GM23338 (cell line): ENCODE measurements at regions not wholly inside any gene's neighbourhood (a gene's known extent, or its start where the extent isn't known, plus 50 kb on each side); places are given as distances from the start of the nearest gene placed in this dataset.

ENCODE experiments used
- ATAC-seq: fragments of 200-7000 bp; cut with Tn5 transposase; 3 replicates; pipeline ENCODE4 v1.9.1; 2020
- DNase-seq: peaks from one replicate; pipeline ENCODE4 v3.0.0-alpha.2; 2015; ENCODE audit warnings: low spot score
- H2AFZ ChIP-seq: fragments of 200-600 bp; sonication (generic); 2 replicates; pipeline ENCODE4 v1.8.0; 2016; ENCODE audit warnings: antibody characterized with exemption, mild to moderate bottlenecking, moderate library complexity
- H3F3A ChIP-seq: fragments of 200-600 bp; sonication (generic); replicated peaks from 2 replicates; pipeline ENCODE4 v1.8.0; 2017; ENCODE audit warnings: antibody characterized with exemption, mixed run types, low read depth
- H3K27ac ChIP-seq: fragments of 200-600 bp; sonication (generic); 2 replicates; pipeline ENCODE4 v1.6.1; 2016; ENCODE audit warnings: low read depth
- H3K27me3 ChIP-seq: fragments of 200-600 bp; sonication (generic); 2 replicates; pipeline ENCODE4 v1.8.0; 2016; ENCODE audit warnings: mild to moderate bottlenecking, mixed run types, moderate library complexity; ENCODE audit not compliant: insufficient read depth
- H3K36me3 ChIP-seq: fragments of 200-600 bp; sonication (generic); 2 replicates; pipeline ENCODE4 v1.8.0; 2016; ENCODE audit warnings: mild to moderate bottlenecking; ENCODE audit not compliant: insufficient read depth
- H3K4me1 ChIP-seq: fragments of 200-600 bp; sonication (generic); 2 replicates; pipeline ENCODE4 v1.8.0; 2016; ENCODE audit warnings: mild to moderate bottlenecking, moderate library complexity; ENCODE audit not compliant: insufficient read depth
- H3K4me2 ChIP-seq: fragments of 200-600 bp; sonication (generic); 2 replicates; pipeline ENCODE4 v1.7.1; 2017; ENCODE audit warnings: mixed run types
- H3K4me3 ChIP-seq: fragments of 200-600 bp; sonication (generic); 2 replicates; pipeline ENCODE4 v1.6.1; 2016; ENCODE audit warnings: mixed run types
- H3K79me2 ChIP-seq: fragments of 200-600 bp; sonication (generic); replicated peaks from 2 replicates; pipeline ENCODE4 v1.8.0; 2017; ENCODE audit warnings: mild to moderate bottlenecking; ENCODE audit not compliant: insufficient read depth
- H3K9me2 ChIP-seq: fragments of 200-600 bp; sonication (generic); 2 replicates; pipeline ENCODE4 v1.8.0; 2017; ENCODE audit not compliant: insufficient read depth
- H4K20me1 ChIP-seq: fragments of 200-600 bp; sonication (generic); replicated peaks from 2 replicates; pipeline ENCODE4 v1.8.0; 2017; ENCODE audit warnings: mild to moderate bottlenecking; ENCODE audit not compliant: insufficient read depth
- H3K27ac Mint-ChIP-seq: 2 replicates; pipeline ENCODE4 v1.8.0; 2020; ENCODE audit warnings: inconsistent platforms, mild to moderate bottlenecking, moderate library complexity, mixed read lengths
- H3K27me3 Mint-ChIP-seq: 3 replicates; pipeline ENCODE4 v1.8.0; 2022; ENCODE audit warnings: low read depth, mild to moderate bottlenecking, moderate library complexity, mixed read lengths, inconsistent platforms; ENCODE audit not compliant: insufficient read depth, poor library complexity
- H3K36me3 Mint-ChIP-seq: 3 replicates; pipeline ENCODE4 v1.8.0; 2021; ENCODE audit warnings: low read depth, mild to moderate bottlenecking, inconsistent platforms, moderate library complexity, mixed read lengths
- H3K4me1 Mint-ChIP-seq: 3 replicates; pipeline ENCODE4 v1.8.0; 2020; ENCODE audit warnings: mild to moderate bottlenecking, inconsistent platforms, mixed read lengths
- H3K4me3 Mint-ChIP-seq: 3 replicates; pipeline ENCODE4 v1.8.0; 2021; ENCODE audit warnings: moderate library complexity, mild to moderate bottlenecking, inconsistent platforms, mixed read lengths
- H3K9me3 Mint-ChIP-seq: 3 replicates; pipeline ENCODE4 v1.8.0; 2020; ENCODE audit warnings: moderate library complexity, mild to moderate bottlenecking, inconsistent platforms, mixed read lengths
- CREB1 ChIP-seq: fragments of 250-450 bp; sonication (Bioruptor Pico); IDR thresholded peaks from 2 replicates; pipeline ENCODE4 v1.5.0; 2020; ENCODE audit warnings: low read depth, mild to moderate bottlenecking, moderate library complexity
- EZH2 ChIP-seq: fragments of 200-600 bp; sonication (generic); IDR thresholded peaks from one replicate; pipeline ENCODE4 v1.8.0; 2017; ENCODE audit warnings: antibody characterized with exemption, mild to moderate bottlenecking, low read depth; ENCODE audit not compliant: unreplicated experiment
- EZH2phosphoT487 ChIP-seq: fragments of 200-600 bp; sonication (generic); IDR thresholded peaks from one replicate; pipeline ENCODE4 v1.8.1; 2018; ENCODE audit warnings: antibody characterized with exemption; ENCODE audit not compliant: unreplicated experiment
- JUNB ChIP-seq: IDR thresholded peaks from one replicate; pipeline ENCODE4 v1.6.1; 2016; ENCODE audit warnings: antibody characterized with exemption; ENCODE audit not compliant: unreplicated experiment
- NANOG ChIP-seq: IDR thresholded peaks from 2 replicates; pipeline ENCODE4 v1.6.1; 2016; ENCODE audit warnings: antibody characterized with exemption, borderline replicate concordance
- POLR2AphosphoS5 ChIP-seq: IDR thresholded peaks from 2 replicates; pipeline ENCODE4 v1.6.1; 2016; ENCODE audit warnings: antibody characterized with exemption, low read depth
- STAT1 ChIP-seq: IDR thresholded peaks from one replicate; pipeline ENCODE4 v1.6.1; 2016; ENCODE audit warnings: antibody characterized with exemption; ENCODE audit not compliant: unreplicated experiment
- ZNF331 ChIP-seq: fragments of 250-450 bp; sonication (Bioruptor Pico); IDR thresholded peaks from 2 replicates; pipeline ENCODE4 v1.5.0; 2020; ENCODE audit warnings: low read depth, mild to moderate bottlenecking, moderate library complexity
- ZNF462 ChIP-seq: fragments of 250-450 bp; sonication (Bioruptor Pico); IDR thresholded peaks from 2 replicates; pipeline ENCODE4 v1.5.0; 2020; ENCODE audit warnings: mild to moderate bottlenecking, moderate library complexity
- TF ChIP-seq, protein P1 (sequence below), 2 experiments: fragments of 200-600 bp in 1 of 2; sonication (generic) in 1 of 2; conservative IDR thresholded peaks; 2 replicates each; pipeline versions ENCODE4 v1.5.1 to v1.6.1; 2016 to 2017; ENCODE audit warnings: antibody characterized with exemption in 2 of 2, low read depth in 2 of 2, mild to moderate bottlenecking in 2 of 2, moderate library complexity in 1 of 2
- TF ChIP-seq, protein P2 (sequence below): IDR thresholded peaks from 2 replicates; pipeline ENCODE4 v1.6.1; 2016; ENCODE audit warnings: antibody characterized with exemption

- no peaks in the 10 kb centered on the region for H3F3A ChIP-seq
- H3K36me3 ChIP-seq, result no peaks in the 10 kb centered on the region
- Mint-ChIP-seq H3K27ac (no peak overlapping the region), H3K4me3 (no peak overlapping the region), H3K36me3 (no peaks in the 10 kb centered on the region), H3K27me3 (no peaks in the 10 kb centered on the region), H3K9me3 (no peaks in the 10 kb centered on the region), H3K4me1 (no peaks in the 10 kb centered on the region)
- no peak overlapping the region for H3K4me3 ChIP-seq
- DNase-seq (no peak), ATAC-seq (no peak)
- H3K27me3 ChIP-seq, result no peaks in the 10 kb centered on the region
- no peak overlapping the region for H2AFZ ChIP-seq
- no peak for TF ChIP-seq EZH2phosphoT487
- TF ChIP-seq ZNF462 (CRISPR knock-in tag), result no peak
- TF ChIP-seq ZNF331 (CRISPR knock-in tag), result no peak
- TF ChIP-seq STAT1, result no peak
- no peak for TF ChIP-seq CREB1 (CRISPR knock-in tag)
- no peak for TF ChIP-seq NANOG
- TF ChIP-seq, protein P1, sequence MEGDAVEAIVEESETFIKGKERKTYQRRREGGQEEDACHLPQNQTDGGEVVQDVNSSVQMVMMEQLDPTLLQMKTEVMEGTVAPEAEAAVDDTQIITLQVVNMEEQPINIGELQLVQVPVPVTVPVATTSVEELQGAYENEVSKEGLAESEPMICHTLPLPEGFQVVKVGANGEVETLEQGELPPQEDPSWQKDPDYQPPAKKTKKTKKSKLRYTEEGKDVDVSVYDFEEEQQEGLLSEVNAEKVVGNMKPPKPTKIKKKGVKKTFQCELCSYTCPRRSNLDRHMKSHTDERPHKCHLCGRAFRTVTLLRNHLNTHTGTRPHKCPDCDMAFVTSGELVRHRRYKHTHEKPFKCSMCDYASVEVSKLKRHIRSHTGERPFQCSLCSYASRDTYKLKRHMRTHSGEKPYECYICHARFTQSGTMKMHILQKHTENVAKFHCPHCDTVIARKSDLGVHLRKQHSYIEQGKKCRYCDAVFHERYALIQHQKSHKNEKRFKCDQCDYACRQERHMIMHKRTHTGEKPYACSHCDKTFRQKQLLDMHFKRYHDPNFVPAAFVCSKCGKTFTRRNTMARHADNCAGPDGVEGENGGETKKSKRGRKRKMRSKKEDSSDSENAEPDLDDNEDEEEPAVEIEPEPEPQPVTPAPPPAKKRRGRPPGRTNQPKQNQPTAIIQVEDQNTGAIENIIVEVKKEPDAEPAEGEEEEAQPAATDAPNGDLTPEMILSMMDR (conservative IDR thresholded peaks at IDR 0.05; ENCODE audit: low read depth in 2 of 2), result no peak
- no peak for TF ChIP-seq JUNB
- TF ChIP-seq, protein P2, sequence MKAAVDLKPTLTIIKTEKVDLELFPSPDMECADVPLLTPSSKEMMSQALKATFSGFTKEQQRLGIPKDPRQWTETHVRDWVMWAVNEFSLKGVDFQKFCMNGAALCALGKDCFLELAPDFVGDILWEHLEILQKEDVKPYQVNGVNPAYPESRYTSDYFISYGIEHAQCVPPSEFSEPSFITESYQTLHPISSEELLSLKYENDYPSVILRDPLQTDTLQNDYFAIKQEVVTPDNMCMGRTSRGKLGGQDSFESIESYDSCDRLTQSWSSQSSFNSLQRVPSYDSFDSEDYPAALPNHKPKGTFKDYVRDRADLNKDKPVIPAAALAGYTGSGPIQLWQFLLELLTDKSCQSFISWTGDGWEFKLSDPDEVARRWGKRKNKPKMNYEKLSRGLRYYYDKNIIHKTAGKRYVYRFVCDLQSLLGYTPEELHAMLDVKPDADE, result no peak
- no peak for TF ChIP-seq EZH2
- no peak for TF ChIP-seq POLR2AphosphoS5
- no peaks in the 10 kb centered on the region for H3K9me2 ChIP-seq
- no peak overlapping the region for H3K27ac ChIP-seq
- H3K4me1 ChIP-seq, result no peaks in the 10 kb centered on the region
- H4K20me1 ChIP-seq, result no peaks in the 10 kb centered on the region
- no peak overlapping the region for H3K4me2 ChIP-seq
- no peaks in the 10 kb centered on the region for H3K79me2 ChIP-seq
Measured at GRCh38 chr1:198864695-198865094, 225.9 kb downstream of the PTPRC start.
